RPMI8226 (cell line): ENCODE measurements at regions not wholly inside any gene's neighbourhood (a gene's known extent, or its start where the extent isn't known, plus 50 kb on each side); places are given as distances from the start of the nearest gene placed in this dataset.

ENCODE experiments used
- DNase-seq: peaks from one replicate; pipeline ENCODE4 v3.0.0-alpha.2; 2015

GRCh38 chr1:55329808-55330432 lies 114.8 kb upstream of the USP24 start:
- no peak for DNase-seq

- no peak for DNase-seq
These were observed 113.9 kb upstream of the USP24 start for GRCh38 chr1:55329091-55329490.

- DNase-seq, result no peak
These were observed 111.5 kb upstream of the USP24 start for GRCh38 chr1:55326496-55327243.

- no peak for DNase-seq
These were observed 108.6 kb upstream of the USP24 start for GRCh38 chr1:55323760-55324159.

- no peak for DNase-seq
These were observed 107.7 kb upstream of the USP24 start for GRCh38 chr1:55322842-55323241.

GRCh38 chr1:55321942-55322341 lies 106.8 kb upstream of the USP24 start:
- no peak for DNase-seq

GRCh38 chr1:55320891-55321290 lies 105.7 kb upstream of the USP24 start:
- DNase-seq, result no peak

GRCh38 chr1:55318116-55318817 lies 103.1 kb upstream of the USP24 start:
- DNase-seq, result peak; percentile 24

GRCh38 chr1:55317673-55318072 lies 102.5 kb upstream of the USP24 start:
- no peak for DNase-seq

GRCh38 chr1:55316947-55317662 lies 101.9 kb upstream of the USP24 start:
- no peak for DNase-seq

GRCh38 chr1:55316502-55316901 lies 101.3 kb upstream of the USP24 start:
- DNase-seq, result no peak

- DNase-seq, result no peak
These were observed 100.4 kb upstream of the USP24 start for GRCh38 chr1:55315552-55315951.

GRCh38 chr1:55314740-55315139 lies 99.6 kb upstream of the USP24 start:
- DNase-seq, result no peak

GRCh38 chr1:55313903-55314302 lies 98.7 kb upstream of the USP24 start:
- no peak for DNase-seq

- no peak for DNase-seq
These were observed 96.8 kb upstream of the USP24 start for GRCh38 chr1:55311979-55312378.

GRCh38 chr1:55311057-55311641 lies 96.0 kb upstream of the USP24 start:
- DNase-seq, result no peak

GRCh38 chr1:55310505-55310971 lies 95.4 kb upstream of the USP24 start:
- DNase-seq, result no peak

GRCh38 chr1:55309786-55310504 lies 94.8 kb upstream of the USP24 start:
- DNase-seq, result no peak

GRCh38 chr1:55309053-55309452 lies 93.9 kb upstream of the USP24 start:
- no peak for DNase-seq

GRCh38 chr1:55305735-55306134 lies 90.6 kb upstream of the USP24 start:
- no peak for DNase-seq

- no peak for DNase-seq
These were observed 89.1 kb upstream of the USP24 start for GRCh38 chr1:55304229-55304740.

- no peak for DNase-seq
These were observed 87.8 kb upstream of the USP24 start for GRCh38 chr1:55302972-55303371.
